Upper lobe of left lung (tissue), 4 donors: ENCODE measurements at regions not wholly inside any gene's neighbourhood (a gene's known extent, or its start where the extent isn't known, plus 50 kb on each side); places are given as distances from the start of the nearest gene placed in this dataset.

ENCODE experiments used
- CTCF ChIP-seq, 6 experiments: fragments of 450-650 bp in 4 of 6; fragments of 200-600 bp in 2 of 6; sonication (generic) in 2 of 6; IDR thresholded peaks; one replicate each; pipeline ENCODE4 v1.5.1; 2016 to 2019; ENCODE audit warnings: antibody characterized with exemption in 6 of 6
- EP300 ChIP-seq, 4 donors: sonication (generic); formaldehyde crosslinking; IDR thresholded peaks; one replicate each; pipeline ENCODE4 v1.5.1; 2017; ENCODE audit warnings: antibody characterized with exemption in 4 of 4, control low read depth in 2 of 4
- POLR2A ChIP-seq, 4 donors: fragments of 450-650 bp; IDR thresholded peaks; one replicate each; pipeline ENCODE4 v1.5.1; 2016 to 2017; ENCODE audit warnings: antibody characterized with exemption in 4 of 4, mild to moderate bottlenecking in 2 of 4
- POLR2AphosphoS5 ChIP-seq, 2 donors: sonication (generic); formaldehyde crosslinking; IDR thresholded peaks; one replicate each; pipeline ENCODE4 v1.5.1; 2017; ENCODE audit warnings: antibody characterized with exemption in 2 of 2

- no peak for TF ChIP-seq CTCF (IDR thresholded peaks at IDR 0.05)
- no peak for TF ChIP-seq POLR2AphosphoS5 (IDR thresholded peaks at IDR 0.05)
- TF ChIP-seq POLR2A (IDR thresholded peaks at IDR 0.05): no peak
- no peak for TF ChIP-seq EP300 (IDR thresholded peaks at IDR 0.05)
These were observed 1713.1 kb upstream of the PCDH20 start for GRCh38 chr13:63128716-63129115.
